IMR-90 (cell line): ENCODE measurements at regions not wholly inside any gene's neighbourhood (a gene's known extent, or its start where the extent isn't known, plus 50 kb on each side); places are given as distances from the start of the nearest gene placed in this dataset.

ENCODE experiments used
- ATAC-seq: fragments of 200-7000 bp; cut with Tn5 transposase; 2 replicates; pipeline ENCODE4 v1.9.1; 2020; ENCODE audit warnings: low read depth, mild to moderate bottlenecking, moderate library complexity
- BruUV-seq: library from RNA; stranded (reverse); fragments of 400-500 nt; replicated peaks from 2 replicates; lab custom pipeline; 2021; lab: Mats Ljungman, UMichigan
- CTCF ChIA-PET: fragments of 300-600 bp; formaldehyde crosslinking; extraction: SDS; loops from one replicate; lab custom pipeline; 2021; ENCODE audit warnings: antibody characterized with exemption; lab: Yijun Ruan, JAX
- POLR2A ChIA-PET: fragments of 300-600 bp; sonication (Branson Sonifier 250); formaldehyde crosslinking; loops from one replicate; lab custom pipeline; 2022; ENCODE audit warnings: antibody characterized with exemption; ENCODE audit not compliant: unreplicated experiment; lab: Charles Lee
- DNase-seq: peaks from one replicate; pipeline ENCODE4 v3.0.0; 2013
- H2AFZ ChIP-seq: replicated peaks from 2 replicates; pipeline ENCODE3; 2013; ENCODE audit warnings: low read length, mild to moderate bottlenecking; ENCODE audit not compliant: poor library complexity
- H2AK5ac ChIP-seq: 2 replicates; pipeline ENCODE4 v1.6.1; 2013; ENCODE audit warnings: low read depth, low read length, inconsistent platforms
- H2AK9ac ChIP-seq: replicated peaks from 2 replicates; pipeline ENCODE3; 2013; ENCODE audit warnings: mild to moderate bottlenecking, low read depth, low read length, moderate library complexity; ENCODE audit not compliant: poor library complexity
- H2BK120ac ChIP-seq: 2 replicates; pipeline ENCODE4 v1.6.1; 2013; ENCODE audit warnings: low read depth, low read length, inconsistent platforms
- H2BK15ac ChIP-seq: 3 replicates; pipeline ENCODE4 v1.6.1; 2013; ENCODE audit warnings: low read depth, low read length, inconsistent platforms
- H2BK20ac ChIP-seq: 2 replicates; pipeline ENCODE4 v1.6.1; 2013; ENCODE audit warnings: low read depth, mild to moderate bottlenecking, inconsistent platforms, low read length, moderate library complexity
- H2BK5ac ChIP-seq: 2 replicates; pipeline ENCODE4 v1.6.1; 2013; ENCODE audit warnings: mild to moderate bottlenecking, low read depth, low read length, inconsistent platforms; ENCODE audit not compliant: poor library complexity, severe bottlenecking
- H3K14ac ChIP-seq: replicated peaks from 2 replicates; pipeline ENCODE4 v1.6.1; 2013; ENCODE audit warnings: low read depth, low read length, inconsistent platforms
- H3K18ac ChIP-seq: 2 replicates; pipeline ENCODE4 v1.6.1; 2013; ENCODE audit warnings: low read depth, low read length, control low read depth
- H3K23ac ChIP-seq: 2 replicates; pipeline ENCODE4 v1.6.1; 2013; ENCODE audit warnings: low read depth, low read length, inconsistent platforms
- H3K27ac ChIP-seq: 2 replicates; pipeline ENCODE4 v1.5.1; 2013; ENCODE audit warnings: mild to moderate bottlenecking, control low read depth, low read length; ENCODE audit not compliant: insufficient read depth
- H3K27me3 ChIP-seq: 2 replicates; pipeline ENCODE4 v1.6.1; 2013; ENCODE audit warnings: low read length; ENCODE audit not compliant: control insufficient read depth, insufficient read depth
- H3K36me3 ChIP-seq: 2 replicates; pipeline ENCODE4 v1.6.1; 2013; ENCODE audit warnings: low read length, mixed read lengths; ENCODE audit not compliant: control insufficient read depth, insufficient read depth
- H3K4ac ChIP-seq: 2 replicates; pipeline ENCODE4 v1.6.1; 2013; ENCODE audit warnings: low read depth, low read length, inconsistent platforms
- H3K4me1 ChIP-seq: 2 replicates; pipeline ENCODE4 v1.6.1; 2013; ENCODE audit warnings: low read length, mixed read lengths; ENCODE audit not compliant: control insufficient read depth, insufficient read depth
- H3K4me2 ChIP-seq: 2 replicates; pipeline ENCODE4 v1.6.1; 2013; ENCODE audit warnings: low read depth, mild to moderate bottlenecking, control low read depth, low read length, moderate library complexity
- H3K4me3 ChIP-seq: 2 replicates; pipeline ENCODE4 v1.5.1; 2013; ENCODE audit warnings: low read depth, mild to moderate bottlenecking, control low read depth, low read length, moderate library complexity; ENCODE audit not compliant: insufficient read depth
- H3K56ac ChIP-seq: 2 replicates; pipeline ENCODE4 v1.6.1; 2013; ENCODE audit warnings: low read length, inconsistent platforms; ENCODE audit not compliant: insufficient read depth; ENCODE audit errors: extremely low read depth
- H3K79me1 ChIP-seq, 2 experiments: 2 replicates each; pipeline ENCODE4 v1.6.1; 2013; ENCODE audit warnings: low read length in 2 of 2, inconsistent platforms in 1 of 2, low read depth in 1 of 2
- H3K9ac ChIP-seq: 2 replicates; pipeline ENCODE4 v1.6.1; 2013; ENCODE audit warnings: low read depth, low read length, control low read depth
- H3K9me1 ChIP-seq: 2 replicates; pipeline ENCODE4 v1.6.1; 2013; ENCODE audit warnings: low read length, inconsistent platforms; ENCODE audit not compliant: insufficient read depth
- H3K9me3 ChIP-seq: 2 replicates; pipeline ENCODE4 v1.6.1; 2013; ENCODE audit warnings: low read length; ENCODE audit not compliant: control insufficient read depth, insufficient read depth
- H4K20me1 ChIP-seq: 2 replicates; pipeline ENCODE4 v1.6.1; 2013; ENCODE audit warnings: low read length, inconsistent platforms; ENCODE audit not compliant: insufficient read depth
- H4K5ac ChIP-seq: 2 replicates; pipeline ENCODE4 v1.6.1; 2013; ENCODE audit warnings: mild to moderate bottlenecking, low read depth, low read length, control low read depth
- H4K8ac ChIP-seq, 2 experiments: 2 replicates each; pipeline ENCODE4 v1.6.1; 2013; ENCODE audit warnings: low read depth in 2 of 2, low read length in 2 of 2, control low read depth in 1 of 2, inconsistent platforms in 1 of 2
- H4K91ac ChIP-seq: 2 replicates; pipeline ENCODE4 v1.6.1; 2013; ENCODE audit warnings: low read depth, low read length, inconsistent platforms; ENCODE audit not compliant: insufficient read depth
- BHLHE40 ChIP-seq: fragments of 150-350 bp; IDR thresholded peaks from 2 replicates; pipeline ENCODE4 v1.6.1; 2016; ENCODE audit warnings: mild to moderate bottlenecking, low read depth, low read length
- CEBPB ChIP-seq: IDR thresholded peaks from 2 replicates; pipeline ENCODE4 v1.6.1; 2012; ENCODE audit warnings: low read depth, low read length, improper control_type of control experiment
- CHD1 ChIP-seq: IDR thresholded peaks from 2 replicates; pipeline ENCODE4 v1.6.1; 2012; ENCODE audit warnings: low read depth, low read length, improper control_type of control experiment
- FOS ChIP-seq: fragments of 150-350 bp; IDR thresholded peaks from 2 replicates; pipeline ENCODE4 v1.6.1; 2016; ENCODE audit warnings: low read depth, low read length
- MAFK ChIP-seq: IDR thresholded peaks from 2 replicates; pipeline ENCODE4 v1.6.1; 2012; ENCODE audit warnings: low read depth, low read length, improper control_type of control experiment
- MAZ ChIP-seq: IDR thresholded peaks from 2 replicates; pipeline ENCODE4 v1.6.1; 2012; ENCODE audit warnings: low read depth, mild to moderate bottlenecking, low read length, improper control_type of control experiment, moderate library complexity, borderline replicate concordance
- MXI1 ChIP-seq: IDR thresholded peaks from 2 replicates; pipeline ENCODE4 v1.6.1; 2012; ENCODE audit warnings: low read depth, mild to moderate bottlenecking, low read length, moderate library complexity, borderline replicate concordance
- NFE2L2 ChIP-seq: fragments of 150-350 bp; IDR thresholded peaks from 2 replicates; pipeline ENCODE4 v1.6.1; 2016; ENCODE audit warnings: low read depth, mild to moderate bottlenecking, low read length
- POLR2A ChIP-seq: IDR thresholded peaks from 2 replicates; pipeline ENCODE4 v1.6.1; 2012; ENCODE audit warnings: mild to moderate bottlenecking, low read depth, low read length
- RAD21 ChIP-seq: IDR thresholded peaks from 2 replicates; pipeline ENCODE4 v1.6.1; 2012; ENCODE audit warnings: low read length, improper control_type of control experiment
- RCOR1 ChIP-seq: IDR thresholded peaks from 2 replicates; pipeline ENCODE4 v1.6.1; 2012; ENCODE audit warnings: mild to moderate bottlenecking, low read length, improper control_type of control experiment; ENCODE audit not compliant: insufficient replicate concordance
- RFX5 ChIP-seq: IDR thresholded peaks from 2 replicates; pipeline ENCODE4 v1.8.0; 2012; ENCODE audit warnings: low read depth, mild to moderate bottlenecking, low read length, moderate library complexity
- SMC3 ChIP-seq: fragments of 150-350 bp; IDR thresholded peaks from 2 replicates; pipeline ENCODE4 v1.6.1; 2016; ENCODE audit warnings: low read depth, mild to moderate bottlenecking, antibody characterized with exemption, low read length, moderate library complexity
- WGBS, 2 experiments: methylation state at CpG; one replicate each; pipeline versions ENCODE4 v1.1.5 to v1.1.7; 2013; ENCODE audit warnings: missing lambda C conversion rate in 2 of 2; ENCODE audit not compliant: insufficient read length in 1 of 2; ENCODE audit errors: extremely low coverage in 2 of 2; 5-methylcytosine and 5-hydroxymethylcytosine counted together
- dilution Hi-C: fragments of 300-500 bp; cut with HindIII; formaldehyde crosslinking; loops from one replicate; pipeline ENCODE4 v1.14.3; 2018; ENCODE audit warnings: low sequenced_read_pairs; ENCODE audit not compliant: unreplicated experiment
- in situ Hi-C: fragments of 300-500 bp; cut with MboI; formaldehyde crosslinking; loops from 3 replicates; pipeline ENCODE4 v1.14.3; 2019; ENCODE audit warnings: low sequenced_read_pairs, inconsistent platforms, mixed read lengths
- intact Hi-C: fragments of 100-400 bp; cut with micrococcal nuclease; formaldehyde crosslinking; loops from 2 replicates; pipeline ENCODE4 v1.10.0; 2022
- TF ChIP-seq, protein P1 (sequence below): fragments of 150-350 bp; IDR thresholded peaks from 2 replicates; pipeline ENCODE4 v1.6.1; 2017; ENCODE audit warnings: mild to moderate bottlenecking, antibody characterized with exemption, low read length, low read depth
- TF ChIP-seq, protein P2 (sequence below): conservative IDR thresholded peaks from 2 replicates; pipeline ENCODE4 v1.5.1; 2012; ENCODE audit warnings: mild to moderate bottlenecking, low read depth, low read length, improper control_type of control experiment
- TF ChIP-seq, protein P3 (sequence below): fragments of 150-350 bp; IDR thresholded peaks from 2 replicates; pipeline ENCODE4 v1.6.1; 2016; ENCODE audit warnings: low read depth, mild to moderate bottlenecking, low read length, moderate library complexity, borderline replicate concordance

DNA sequence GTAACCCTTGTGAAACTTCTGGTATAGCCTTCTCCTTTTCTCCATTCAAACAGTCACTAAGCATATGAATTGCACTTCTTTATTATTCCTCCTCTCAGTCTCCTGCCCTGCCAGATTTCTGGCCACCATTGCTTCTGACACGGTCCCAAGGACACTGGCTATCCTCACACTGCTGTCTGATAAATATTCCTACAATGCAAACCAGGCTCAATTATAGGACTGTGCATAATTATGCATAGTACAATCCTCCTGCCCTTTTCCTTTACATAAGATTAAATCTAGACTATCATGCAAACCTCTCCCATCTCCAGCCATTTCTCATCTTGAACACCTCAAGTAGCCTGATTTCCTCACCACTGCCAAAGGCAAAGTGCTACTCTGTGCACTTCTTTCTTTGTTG is 704.3 kb upstream of the ADAMTS5 start:
- dilution Hi-C loops, result no loop called here
- Histone ChIP-seq H3K14ac (no peak overlapping the region), H4K8ac (no peak overlapping the region), H4K20me1 (no peaks in the 10 kb centered on the region), H3K9ac (no peak overlapping the region), H3K36me3 (no peaks in the 10 kb centered on the region), H3K4me1 (no peaks in the 10 kb centered on the region; the same call in 1 of the 2 replicates), H2BK15ac (no peak overlapping the region), H3K27ac (no peak overlapping the region), H3K23ac (no peak overlapping the region), H3K4me2 (no peak overlapping the region), H2BK120ac (no peak overlapping the region), H2BK20ac (no peak overlapping the region), H4K91ac (no peak overlapping the region), H3K9me3 (no peaks in the 10 kb centered on the region), H2AK9ac (no peak overlapping the region), H3K27me3 (no peaks in the 10 kb centered on the region), H2AFZ (no peak overlapping the region), H2AK5ac (no peak overlapping the region), H4K5ac (no peak overlapping the region), H3K4me3 (no peak overlapping the region), H2BK5ac (no peak overlapping the region), H3K4ac (no peak overlapping the region), H3K56ac (no peak overlapping the region), H3K9me1 (no peaks in the 10 kb centered on the region), H3K79me1 (no peaks in the 10 kb centered on the region), H3K18ac (no peak overlapping the region)
- ChIA-PET CTCF (no interaction called here), POLR2A (no interaction called here)
- ATAC-seq (no peak), DNase-seq (no peak)
- intact Hi-C loops, result no loop called here
- no TSS peak for BruUV-seq
- TF ChIP-seq NFE2L2 (no peak), RAD21 (no peak), SMC3 (no peak), MXI1 (no peak), POLR2A (no peak), RFX5 (no peak), FOS (no peak), MAFK (no peak), CHD1 (no peak), RCOR1 (no peak), BHLHE40 (no peak), CEBPB (no peak), MAZ (no peak)
- TF ChIP-seq, protein P1, sequence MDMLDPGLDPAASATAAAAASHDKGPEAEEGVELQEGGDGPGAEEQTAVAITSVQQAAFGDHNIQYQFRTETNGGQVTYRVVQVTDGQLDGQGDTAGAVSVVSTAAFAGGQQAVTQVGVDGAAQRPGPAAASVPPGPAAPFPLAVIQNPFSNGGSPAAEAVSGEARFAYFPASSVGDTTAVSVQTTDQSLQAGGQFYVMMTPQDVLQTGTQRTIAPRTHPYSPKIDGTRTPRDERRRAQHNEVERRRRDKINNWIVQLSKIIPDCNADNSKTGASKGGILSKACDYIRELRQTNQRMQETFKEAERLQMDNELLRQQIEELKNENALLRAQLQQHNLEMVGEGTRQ, result no peak
- TF ChIP-seq, protein P2, sequence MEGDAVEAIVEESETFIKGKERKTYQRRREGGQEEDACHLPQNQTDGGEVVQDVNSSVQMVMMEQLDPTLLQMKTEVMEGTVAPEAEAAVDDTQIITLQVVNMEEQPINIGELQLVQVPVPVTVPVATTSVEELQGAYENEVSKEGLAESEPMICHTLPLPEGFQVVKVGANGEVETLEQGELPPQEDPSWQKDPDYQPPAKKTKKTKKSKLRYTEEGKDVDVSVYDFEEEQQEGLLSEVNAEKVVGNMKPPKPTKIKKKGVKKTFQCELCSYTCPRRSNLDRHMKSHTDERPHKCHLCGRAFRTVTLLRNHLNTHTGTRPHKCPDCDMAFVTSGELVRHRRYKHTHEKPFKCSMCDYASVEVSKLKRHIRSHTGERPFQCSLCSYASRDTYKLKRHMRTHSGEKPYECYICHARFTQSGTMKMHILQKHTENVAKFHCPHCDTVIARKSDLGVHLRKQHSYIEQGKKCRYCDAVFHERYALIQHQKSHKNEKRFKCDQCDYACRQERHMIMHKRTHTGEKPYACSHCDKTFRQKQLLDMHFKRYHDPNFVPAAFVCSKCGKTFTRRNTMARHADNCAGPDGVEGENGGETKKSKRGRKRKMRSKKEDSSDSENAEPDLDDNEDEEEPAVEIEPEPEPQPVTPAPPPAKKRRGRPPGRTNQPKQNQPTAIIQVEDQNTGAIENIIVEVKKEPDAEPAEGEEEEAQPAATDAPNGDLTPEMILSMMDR, result no peak
- TF ChIP-seq, protein P3, sequence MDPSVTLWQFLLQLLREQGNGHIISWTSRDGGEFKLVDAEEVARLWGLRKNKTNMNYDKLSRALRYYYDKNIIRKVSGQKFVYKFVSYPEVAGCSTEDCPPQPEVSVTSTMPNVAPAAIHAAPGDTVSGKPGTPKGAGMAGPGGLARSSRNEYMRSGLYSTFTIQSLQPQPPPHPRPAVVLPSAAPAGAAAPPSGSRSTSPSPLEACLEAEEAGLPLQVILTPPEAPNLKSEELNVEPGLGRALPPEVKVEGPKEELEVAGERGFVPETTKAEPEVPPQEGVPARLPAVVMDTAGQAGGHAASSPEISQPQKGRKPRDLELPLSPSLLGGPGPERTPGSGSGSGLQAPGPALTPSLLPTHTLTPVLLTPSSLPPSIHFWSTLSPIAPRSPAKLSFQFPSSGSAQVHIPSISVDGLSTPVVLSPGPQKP, result no peak
- in situ Hi-C loops, result no loop called here
- no CpG with 5 or more reads among the region's 1 CpG for WGBS, 2 experiments
